ENCODE measurements at regions not wholly inside any gene's neighbourhood (a gene's known extent, or its start where the extent isn't known, plus 50 kb on each side); places are given as distances from the start of the nearest gene placed in this dataset.
"Not testable (repeated sequence)": the region's sequence is repeated elsewhere in the genome, so short reads cannot be mapped to it uniquely, and the experiment has no call there.

- no peaks in the 10 kb centered on the region for H3K79me2 ChIP-seq (ENCODE audit: control insufficient read depth, insufficient read depth, low read length, unreplicated experiment)
- peak overlapping the region; percentile 52 for H3K4me3 ChIP-seq (ENCODE audit: low read depth, low read length)
- H3K27ac ChIP-seq (ENCODE audit: low read depth, low read length) = peak overlapping the region; percentile 94
- H3K4me1 ChIP-seq (ENCODE audit: control insufficient read depth, insufficient read depth, low read length, unreplicated experiment) = peaks cover 50% of the 10 kb centered on the region
- H3K27me3 ChIP-seq (ENCODE audit: insufficient read depth, low read length) = no peaks in the 10 kb centered on the region
- peak overlapping the region; percentile 19 for H2AFZ ChIP-seq (ENCODE audit: low read length, unreplicated experiment)
- H3K36me3 ChIP-seq (ENCODE audit: insufficient read depth, low read length) = no peaks in the 10 kb centered on the region
Observed at GRCh38 chr5:93359296-93359959, 221.6 kb downstream of the NR2F1-AS1 start.

- Histone ChIP-seq H3K27ac (ENCODE audit: low read depth, low read length) (peak overlapping the region; percentile 94), H3K4me1 (ENCODE audit: control insufficient read depth, insufficient read depth, low read length, unreplicated experiment) (peaks cover 50% of the 10 kb centered on the region), H3K4me3 (ENCODE audit: low read depth, low read length) (no peak overlapping the region), H2AFZ (ENCODE audit: low read length, unreplicated experiment) (peak overlapping the region; percentile 73), H3K36me3 (ENCODE audit: insufficient read depth, low read length) (no peaks in the 10 kb centered on the region), H3K27me3 (ENCODE audit: insufficient read depth, low read length) (no peaks in the 10 kb centered on the region), H3K79me2 (ENCODE audit: control insufficient read depth, insufficient read depth, low read length, unreplicated experiment) (no peaks in the 10 kb centered on the region)
Observed at GRCh38 chr5:93358176-93358575, 222.8 kb downstream of the NR2F1-AS1 start.

GRCh38 chr5:93357686-93358085 lies 223.3 kb downstream of the NR2F1-AS1 start:
- peak overlapping the region; percentile 73 for H2AFZ ChIP-seq (ENCODE audit: low read length, unreplicated experiment)
- H3K4me3 ChIP-seq (ENCODE audit: low read depth, low read length) = no peak overlapping the region
- no peaks in the 10 kb centered on the region for H3K36me3 ChIP-seq (ENCODE audit: insufficient read depth, low read length)
- no peaks in the 10 kb centered on the region for H3K27me3 ChIP-seq (ENCODE audit: insufficient read depth, low read length)
- peaks cover 50% of the 10 kb centered on the region for H3K4me1 ChIP-seq (ENCODE audit: control insufficient read depth, insufficient read depth, low read length, unreplicated experiment)
- H3K27ac ChIP-seq (ENCODE audit: low read depth, low read length) = peak overlapping the region; percentile 94
- no peaks in the 10 kb centered on the region for H3K79me2 ChIP-seq (ENCODE audit: control insufficient read depth, insufficient read depth, low read length, unreplicated experiment)

GRCh38 chr5:93355691-93356090 lies 225.3 kb downstream of the NR2F1-AS1 start:
- Histone ChIP-seq H2AFZ (ENCODE audit: low read length, unreplicated experiment) (peak overlapping the region; percentile 64), H3K4me3 (ENCODE audit: low read depth, low read length) (no peak overlapping the region), H3K27ac (ENCODE audit: low read depth, low read length) (peak overlapping the region; percentile 19; the same call in 1 of the 2 replicates), H3K36me3 (ENCODE audit: insufficient read depth, low read length) (no peaks in the 10 kb centered on the region), H3K4me1 (ENCODE audit: control insufficient read depth, insufficient read depth, low read length, unreplicated experiment) (peaks cover 46% of the 10 kb centered on the region), H3K79me2 (ENCODE audit: control insufficient read depth, insufficient read depth, low read length, unreplicated experiment) (no peaks in the 10 kb centered on the region), H3K27me3 (ENCODE audit: insufficient read depth, low read length) (no peaks in the 10 kb centered on the region)

- no peak overlapping the region for H2AFZ ChIP-seq (ENCODE audit: low read length, unreplicated experiment)
- H3K79me2 ChIP-seq (ENCODE audit: control insufficient read depth, insufficient read depth, low read length, unreplicated experiment) = no peaks in the 10 kb centered on the region
- H3K27me3 ChIP-seq (ENCODE audit: insufficient read depth, low read length) = no peaks in the 10 kb centered on the region
- no peak overlapping the region for H3K27ac ChIP-seq (ENCODE audit: low read depth, low read length)
- H3K4me3 ChIP-seq (ENCODE audit: low read depth, low read length) = no peak overlapping the region
- peaks cover 22% of the 10 kb centered on the region for H3K4me1 ChIP-seq (ENCODE audit: control insufficient read depth, insufficient read depth, low read length, unreplicated experiment)
- no peaks in the 10 kb centered on the region for H3K36me3 ChIP-seq (ENCODE audit: insufficient read depth, low read length)
Observed at GRCh38 chr5:93352186-93352585, 228.8 kb downstream of the NR2F1-AS1 start.

- Histone ChIP-seq H3K79me2 (ENCODE audit: control insufficient read depth, insufficient read depth, low read length, unreplicated experiment) (no peaks in the 10 kb centered on the region), H3K4me1 (ENCODE audit: control insufficient read depth, insufficient read depth, low read length, unreplicated experiment) (peaks cover 8% of the 10 kb centered on the region), H3K36me3 (ENCODE audit: insufficient read depth, low read length) (no peaks in the 10 kb centered on the region), H2AFZ (ENCODE audit: low read length, unreplicated experiment) (peak overlapping the region; percentile 11), H3K4me3 (ENCODE audit: low read depth, low read length) (no peak overlapping the region), H3K27ac (ENCODE audit: low read depth, low read length) (0 out of 2 replicates have a peak overlapping the region, but pooled peaks have one; percentile 16), H3K27me3 (ENCODE audit: insufficient read depth, low read length) (no peaks in the 10 kb centered on the region)
Observed at GRCh38 chr5:93349613-93350012, 231.4 kb downstream of the NR2F1-AS1 start.

- Histone ChIP-seq H3K36me3 (ENCODE audit: insufficient read depth, low read length) (no peaks in the 10 kb centered on the region), H3K4me1 (ENCODE audit: control insufficient read depth, insufficient read depth, low read length, unreplicated experiment) (peaks cover 8% of the 10 kb centered on the region), H2AFZ (ENCODE audit: low read length, unreplicated experiment) (no peak overlapping the region), H3K4me3 (ENCODE audit: low read depth, low read length) (no peak overlapping the region), H3K79me2 (ENCODE audit: control insufficient read depth, insufficient read depth, low read length, unreplicated experiment) (no peaks in the 10 kb centered on the region), H3K27me3 (ENCODE audit: insufficient read depth, low read length) (no peaks in the 10 kb centered on the region), H3K27ac (ENCODE audit: low read depth, low read length) (no peak overlapping the region)
Observed at GRCh38 chr5:93348231-93348630, 232.8 kb downstream of the NR2F1-AS1 start.

- H3K36me3 ChIP-seq (ENCODE audit: insufficient read depth, low read length); H3K27ac ChIP-seq (ENCODE audit: low read depth, low read length): not testable (repeated sequence)
Observed at GRCh38 chr5:93346850-93347249, 234.2 kb downstream of the NR2F1-AS1 start.

GRCh38 chr5:93346301-93346700 lies 234.7 kb downstream of the NR2F1-AS1 start:
- no peaks in the 10 kb centered on the region for H3K27me3 ChIP-seq (ENCODE audit: insufficient read depth, low read length)
- no peaks in the 10 kb centered on the region for H3K79me2 ChIP-seq (ENCODE audit: control insufficient read depth, insufficient read depth, low read length, unreplicated experiment)
- H3K27ac ChIP-seq (ENCODE audit: low read depth, low read length) = no peak overlapping the region
- H3K36me3 ChIP-seq (ENCODE audit: insufficient read depth, low read length) = no peaks in the 10 kb centered on the region
- no peak overlapping the region for H3K4me3 ChIP-seq (ENCODE audit: low read depth, low read length)
- peaks cover 8% of the 10 kb centered on the region for H3K4me1 ChIP-seq (ENCODE audit: control insufficient read depth, insufficient read depth, low read length, unreplicated experiment)
- no peak overlapping the region for H2AFZ ChIP-seq (ENCODE audit: low read length, unreplicated experiment)

More at GRCh38 chr5:93346850-93347249, 234.2 kb downstream of the NR2F1-AS1 start:
- not testable (repeated sequence) for H3K79me2 ChIP-seq (ENCODE audit: control insufficient read depth, insufficient read depth, low read length, unreplicated experiment); H3K4me1 ChIP-seq (ENCODE audit: control insufficient read depth, insufficient read depth, low read length, unreplicated experiment); H3K27me3 ChIP-seq (ENCODE audit: insufficient read depth, low read length); H2AFZ ChIP-seq (ENCODE audit: low read length, unreplicated experiment); H3K4me3 ChIP-seq (ENCODE audit: low read depth, low read length)

GRCh38 chr5:93343570-93343969 lies 237.4 kb downstream of the NR2F1-AS1 start:
- Histone ChIP-seq H3K36me3 (ENCODE audit: insufficient read depth, low read length) (no peaks in the 10 kb centered on the region), H3K4me1 (ENCODE audit: control insufficient read depth, insufficient read depth, low read length, unreplicated experiment) (no peaks in the 10 kb centered on the region), H3K79me2 (ENCODE audit: control insufficient read depth, insufficient read depth, low read length, unreplicated experiment) (no peaks in the 10 kb centered on the region), H2AFZ (ENCODE audit: low read length, unreplicated experiment) (no peak overlapping the region), H3K27me3 (ENCODE audit: insufficient read depth, low read length) (no peaks in the 10 kb centered on the region), H3K27ac (ENCODE audit: low read depth, low read length) (no peak overlapping the region), H3K4me3 (ENCODE audit: low read depth, low read length) (no peak overlapping the region)

GRCh38 chr5:93342563-93343061 lies 238.4 kb downstream of the NR2F1-AS1 start:
- no peaks in the 10 kb centered on the region for H3K4me1 ChIP-seq (ENCODE audit: control insufficient read depth, insufficient read depth, low read length, unreplicated experiment)
- H3K27me3 ChIP-seq (ENCODE audit: insufficient read depth, low read length) = no peaks in the 10 kb centered on the region
- no peaks in the 10 kb centered on the region for H3K36me3 ChIP-seq (ENCODE audit: insufficient read depth, low read length)
- H3K4me3 ChIP-seq (ENCODE audit: low read depth, low read length) = no peak overlapping the region
- no peak overlapping the region for H2AFZ ChIP-seq (ENCODE audit: low read length, unreplicated experiment)
- H3K79me2 ChIP-seq (ENCODE audit: control insufficient read depth, insufficient read depth, low read length, unreplicated experiment) = no peaks in the 10 kb centered on the region
- no peak overlapping the region for H3K27ac ChIP-seq (ENCODE audit: low read depth, low read length)
